GM18520 (cell line): ENCODE measurements at regions not wholly inside any gene's neighbourhood (a gene's known extent, or its start where the extent isn't known, plus 50 kb on each side); places are given as distances from the start of the nearest gene placed in this dataset.
"Not testable (repeated sequence)": the region's sequence is repeated elsewhere in the genome, so short reads cannot be mapped to it uniquely, and the experiment has no call there.

ENCODE experiments used
- ATAC-seq: cut with Tn5 transposase; IDR thresholded peaks from one replicate; pipeline ENCODE4 v1.9.1; 2021; ENCODE audit not compliant: unreplicated experiment

- ATAC-seq: no peak
Observed at GRCh38 chr3:146781059-146781458, 175.9 kb upstream of the PLSCR5 start.

GRCh38 chr3:146780251-146780650 is 175.1 kb upstream of the PLSCR5 start:
- ATAC-seq: no peak

- no peak for ATAC-seq
Observed at GRCh38 chr3:146777941-146778340, 172.8 kb upstream of the PLSCR5 start.

GRCh38 chr3:146772211-146772743 is 167.1 kb upstream of the PLSCR5 start:
- ATAC-seq: no peak

- ATAC-seq: no peak
Observed at GRCh38 chr3:146770881-146771280, 165.7 kb upstream of the PLSCR5 start.

- no peak for ATAC-seq
Observed at GRCh38 chr3:146770301-146770700, 165.2 kb upstream of the PLSCR5 start.

GRCh38 chr3:146757759-146758158 is 152.6 kb upstream of the PLSCR5 start:
- ATAC-seq: no peak

- ATAC-seq: no peak
Observed at GRCh38 chr3:146750196-146750595, 145.1 kb upstream of the PLSCR5 start.

GRCh38 chr3:146747928-146748327 is 142.8 kb upstream of the PLSCR5 start:
- ATAC-seq: no peak

- ATAC-seq: no peak
Observed at GRCh38 chr3:146747051-146747450, 141.9 kb upstream of the PLSCR5 start.

- ATAC-seq: no peak
Observed at GRCh38 chr3:146746190-146746589, 141.0 kb upstream of the PLSCR5 start.

GRCh38 chr3:146739203-146739671 is 134.1 kb upstream of the PLSCR5 start:
- ATAC-seq: no peak

GRCh38 chr3:146732325-146732724 is 127.2 kb upstream of the PLSCR5 start:
- ATAC-seq: no peak

- no peak for ATAC-seq
Observed at GRCh38 chr3:146715170-146715569, 110.0 kb upstream of the PLSCR5 start.

- ATAC-seq: no peak
Observed at GRCh38 chr3:146712806-146713205, 107.7 kb upstream of the PLSCR5 start.

GRCh38 chr3:146709969-146710368 is 104.8 kb upstream of the PLSCR5 start:
- no peak for ATAC-seq

- peak; percentile 46 for ATAC-seq
Observed at GRCh38 chr3:146705225-146705624, 100.1 kb upstream of the PLSCR5 start.

- ATAC-seq: no peak
Observed at GRCh38 chr3:146702237-146702636, 97.1 kb upstream of the PLSCR5 start.

GRCh38 chr3:146701246-146701645 is 96.1 kb upstream of the PLSCR5 start:
- no peak for ATAC-seq

GRCh38 chr3:146700025-146700424 is 94.9 kb upstream of the PLSCR5 start:
- ATAC-seq: not testable (repeated sequence)

- no peak for ATAC-seq
Observed at GRCh38 chr3:146692254-146692653, 87.1 kb upstream of the PLSCR5 start.

GRCh38 chr3:146685050-146685814 is 80.1 kb upstream of the PLSCR5 start:
- ATAC-seq: no peak

GRCh38 chr3:146682171-146682570 is 77.0 kb upstream of the PLSCR5 start:
- no peak for ATAC-seq
